DND-41 (cell line): ENCODE measurements at regions not wholly inside any gene's neighbourhood (a gene's known extent, or its start where the extent isn't known, plus 50 kb on each side); places are given as distances from the start of the nearest gene placed in this dataset.

Experiments used
- CTCF ChIP-seq: IDR thresholded peaks from 2 replicates; pipeline ENCODE4 v1.5.1; 2012; ENCODE audit warnings: borderline replicate concordance, low read length, moderate library complexity, mild to moderate bottlenecking; ENCODE audit not compliant: poor library complexity, severe bottlenecking; ENCODE audit errors: extremely low read depth
- EZH2 ChIP-seq: IDR thresholded peaks from 3 replicates; pipeline ENCODE4 v1.6.1; 2012; ENCODE audit warnings: borderline replicate concordance, low read depth, mild to moderate bottlenecking, moderate library complexity, low read length, inconsistent platforms; ENCODE audit not compliant: severe bottlenecking

- no peak for TF ChIP-seq EZH2
- TF ChIP-seq CTCF = no peak
These were observed 78.2 kb upstream of the RASGRP1 start for GRCh38 chr15:38642689-38643270.
